ENCODE measurements at regions not wholly inside any gene's neighbourhood (a gene's known extent, or its start where the extent isn't known, plus 50 kb on each side); places are given as distances from the start of the nearest gene placed in this dataset.

- TF ChIP-seq EZH2 (IDR thresholded peaks at IDR 0.05; ENCODE audit: low read depth): no peak
- TF ChIP-seq CTCF (conservative IDR thresholded peaks at IDR 0.05): no peak
These were observed 125.9 kb upstream of the CXCR4 start for GRCh38 chr2:136243638-136244535.
